ENCODE measurements at regions not wholly inside any gene's neighbourhood (a gene's known extent, or its start where the extent isn't known, plus 50 kb on each side); places are given as distances from the start of the nearest gene placed in this dataset.

- TF ChIP-seq CTCF (IDR thresholded peaks at IDR 0.05) (no peak), EZH2 (IDR thresholded peaks at IDR 0.05; ENCODE audit: borderline replicate concordance, insufficient read depth, low read depth, low read length, poor library complexity, severe bottlenecking) (no peak)
These were observed 1187.6 kb downstream of the BRD1 start for GRCh38 chr22:48639896-48640748.
